Inflammatory macrophage treated with lipopolysaccharide for 1 hour (primary cell): ENCODE measurements at regions not wholly inside any gene's neighbourhood (a gene's known extent, or its start where the extent isn't known, plus 50 kb on each side); places are given as distances from the start of the nearest gene placed in this dataset.
"Not testable (repeated sequence)": the region's sequence is repeated elsewhere in the genome, so short reads cannot be mapped to it uniquely, and the experiment has no call there.

Source experiments
- DNase-seq, 2 donors: peaks; one replicate each; pipeline ENCODE4 v3.0.0-alpha.2; 2020 to 2022

DNA sequence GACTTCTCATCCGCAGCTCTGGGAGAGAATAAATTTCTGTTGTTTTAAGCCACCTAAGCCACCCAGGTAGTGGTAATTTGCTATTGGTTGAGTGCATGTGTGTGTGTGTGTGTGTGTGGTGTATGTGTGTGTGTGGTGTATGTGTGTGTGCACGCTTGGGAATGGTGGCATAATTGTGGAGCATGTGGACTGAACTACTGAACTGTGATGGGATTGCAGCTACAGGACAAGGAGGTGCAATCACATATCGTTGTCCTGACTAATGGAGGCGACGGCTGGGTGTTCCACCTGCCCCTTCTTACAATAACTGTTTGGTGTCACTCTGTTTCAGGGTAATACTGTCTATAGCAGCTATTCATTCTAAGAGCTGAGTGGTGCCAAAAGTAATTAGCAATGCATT lies 448.7 kb upstream of the PFKP start:
- DNase-seq: no peak

DNA sequence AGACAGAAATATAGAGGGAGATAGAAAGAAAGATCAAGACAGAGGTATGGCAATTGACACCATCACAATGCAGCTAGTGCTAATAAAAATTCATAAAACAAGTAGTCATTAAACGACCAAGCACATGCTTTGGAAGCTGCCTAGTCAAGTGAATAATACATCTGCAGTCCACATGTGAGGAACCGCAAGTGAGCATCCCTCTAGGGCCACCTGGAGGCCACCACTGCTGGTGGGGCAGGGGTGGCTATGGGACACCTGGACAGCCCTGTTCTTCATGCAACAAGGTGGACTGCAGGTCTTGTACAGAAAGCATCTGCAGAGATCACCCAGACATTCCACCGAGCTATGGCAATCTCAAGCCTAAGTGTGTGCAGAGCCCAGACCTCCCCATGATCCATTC lies 451.1 kb upstream of the PFKP start:
- no peak for DNase-seq

DNA sequence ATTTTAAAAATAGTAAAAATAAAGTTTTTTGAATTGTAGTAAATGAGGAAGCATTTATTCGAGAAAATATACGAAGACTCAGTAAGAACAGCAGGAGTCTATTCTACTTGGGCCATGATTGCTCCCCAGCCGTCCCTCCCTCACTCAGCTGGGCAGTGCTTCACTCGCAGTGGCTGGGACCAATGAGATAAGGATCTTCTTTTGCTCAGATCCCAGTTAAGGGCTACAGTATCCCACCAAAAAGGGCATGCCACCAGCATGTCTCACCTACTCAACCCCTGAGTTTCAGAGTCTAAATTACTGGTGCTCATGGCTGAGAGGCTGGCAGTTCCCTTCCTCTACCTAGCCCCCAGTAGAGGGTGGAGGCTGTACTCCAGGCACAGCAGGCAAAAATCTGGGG lies 455.7 kb upstream of the PFKP start:
- no peak for DNase-seq

DNA sequence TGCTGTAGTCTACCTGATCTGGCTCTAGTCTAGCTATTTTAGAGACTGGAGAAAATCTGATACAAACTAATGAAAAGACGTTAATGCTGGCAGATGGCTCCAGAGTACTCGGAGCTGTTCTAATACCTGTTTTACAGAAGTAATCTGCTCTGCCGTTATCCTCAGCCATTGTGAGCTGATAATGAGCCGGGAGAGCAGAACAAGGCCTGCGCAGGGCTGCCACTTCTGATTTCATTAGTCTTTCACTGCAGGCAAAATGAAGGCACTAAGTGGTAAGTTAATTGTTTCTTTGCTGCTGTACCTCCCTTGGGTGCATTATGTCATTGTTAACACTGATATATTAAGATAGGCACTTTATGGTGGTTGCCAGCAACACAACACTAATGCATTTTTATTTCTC lies 456.4 kb upstream of the PFKP start:
- DNase-seq: no peak

DNA sequence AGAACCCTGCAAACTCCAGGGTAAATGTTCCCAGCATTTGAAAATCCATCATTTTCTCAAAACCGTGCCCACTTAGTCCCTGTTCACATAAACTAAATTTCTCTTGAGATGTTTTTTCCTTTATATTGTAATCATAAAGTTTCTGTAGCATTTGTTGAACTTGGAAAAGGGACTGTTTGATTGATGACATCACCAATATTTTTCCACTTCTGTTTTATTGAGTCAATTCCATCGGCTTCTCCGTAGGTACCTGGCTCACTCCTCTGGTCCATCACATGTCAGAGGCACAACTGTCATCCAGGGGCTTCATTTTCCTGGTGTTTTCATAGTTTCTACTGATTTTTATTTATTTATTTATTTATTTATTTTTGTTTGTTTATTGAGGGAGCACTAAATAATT lies 462.5 kb upstream of the PFKP start:
- no peak for DNase-seq

DNA sequence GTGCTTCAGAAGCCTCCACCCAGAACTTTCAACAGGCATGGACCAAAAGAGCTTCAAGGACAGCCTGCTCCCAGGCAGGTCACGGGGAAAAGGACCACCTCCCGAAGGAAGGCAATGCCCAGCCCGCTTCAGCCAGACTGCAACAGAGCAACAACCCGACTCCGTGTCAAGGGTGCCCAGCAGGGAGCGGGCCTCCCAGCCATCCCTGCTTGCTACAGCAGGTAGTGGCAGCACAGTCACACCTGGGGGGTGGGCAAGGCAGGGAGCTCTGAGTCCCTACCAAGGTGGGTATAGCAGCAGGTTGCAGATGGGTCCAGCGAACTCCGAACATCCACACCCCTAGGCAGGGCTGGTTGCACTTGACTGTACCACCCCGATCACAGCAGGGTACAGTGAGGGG lies 467.8 kb upstream of the PFKP start:
- DNase-seq: no peak

DNA sequence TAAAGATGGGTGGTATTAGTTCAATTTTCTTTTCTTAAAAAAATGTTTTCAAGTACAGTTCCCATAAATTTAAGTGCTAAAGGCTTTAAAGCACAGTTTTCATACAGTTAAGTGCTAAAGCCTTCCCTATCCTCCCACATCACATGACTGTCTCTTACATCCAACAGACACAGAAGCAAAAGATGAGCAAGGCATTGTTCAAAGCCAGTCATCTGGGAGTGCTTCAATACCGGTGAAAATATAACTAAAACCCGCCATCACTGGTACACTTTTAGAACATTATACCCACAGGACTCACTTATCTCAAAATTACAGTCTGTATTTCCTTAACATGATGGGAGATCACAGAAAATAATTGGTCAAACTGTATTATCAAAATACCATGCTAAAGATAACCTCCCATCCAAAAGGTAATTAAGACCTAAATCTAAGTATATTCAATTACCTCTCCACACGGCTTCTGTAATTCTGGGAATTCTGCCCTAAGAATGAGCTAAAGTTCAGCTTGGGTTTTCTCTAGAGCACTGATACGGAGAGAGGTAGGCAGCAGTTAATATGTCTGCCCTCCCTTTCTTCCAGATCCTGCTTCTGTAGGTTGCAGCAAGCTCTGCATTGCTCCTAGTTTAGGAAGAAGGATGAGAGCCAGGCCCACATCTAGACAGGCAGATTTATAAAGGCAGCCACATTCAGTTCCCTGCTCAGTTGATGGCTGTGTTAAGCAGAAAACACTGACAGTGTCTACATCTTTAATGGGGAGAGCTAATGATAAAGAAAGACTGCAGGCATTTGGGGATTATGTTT lies 474.8 kb upstream of the PFKP start:
- no peak for DNase-seq

DNA sequence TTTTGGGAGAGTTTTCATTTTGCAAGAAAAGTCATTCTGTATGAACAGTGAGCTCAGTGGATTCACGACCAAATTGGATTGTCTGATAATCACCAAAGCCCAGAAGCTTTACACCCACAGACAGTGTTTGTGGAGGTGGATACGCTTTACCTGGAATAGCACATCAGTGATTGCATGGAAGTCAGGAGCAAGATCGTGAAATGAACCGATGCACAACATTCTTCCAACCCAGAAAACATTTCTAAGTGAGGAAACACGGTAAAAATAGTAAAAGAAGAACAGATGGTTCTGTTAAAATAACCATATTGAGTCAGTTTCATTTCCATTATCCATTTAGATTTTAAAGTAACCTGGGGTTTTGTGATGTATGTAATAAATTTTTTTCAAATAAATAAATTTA lies 478.2 kb upstream of the PFKP start:
- DNase-seq: no peak

DNA sequence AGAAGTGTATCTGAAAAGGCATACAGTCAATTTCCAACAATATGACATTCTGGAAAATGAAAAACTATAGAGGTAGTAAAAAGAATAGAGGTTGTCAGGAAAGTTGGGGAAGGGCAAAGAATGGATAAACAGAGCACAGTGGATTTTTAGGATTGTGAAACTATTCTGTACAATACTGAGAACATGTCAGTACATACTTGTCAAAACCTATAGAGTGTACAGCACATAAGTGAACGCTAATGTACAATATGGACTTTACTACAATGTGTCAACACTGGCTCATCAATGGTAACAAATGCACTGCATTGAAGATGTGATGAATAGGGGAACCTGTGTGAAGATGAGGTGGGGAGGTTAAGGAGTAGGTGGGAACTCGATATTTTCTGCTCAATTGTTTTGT lies 483.0 kb upstream of the PFKP start:
- no peak for DNase-seq

DNA sequence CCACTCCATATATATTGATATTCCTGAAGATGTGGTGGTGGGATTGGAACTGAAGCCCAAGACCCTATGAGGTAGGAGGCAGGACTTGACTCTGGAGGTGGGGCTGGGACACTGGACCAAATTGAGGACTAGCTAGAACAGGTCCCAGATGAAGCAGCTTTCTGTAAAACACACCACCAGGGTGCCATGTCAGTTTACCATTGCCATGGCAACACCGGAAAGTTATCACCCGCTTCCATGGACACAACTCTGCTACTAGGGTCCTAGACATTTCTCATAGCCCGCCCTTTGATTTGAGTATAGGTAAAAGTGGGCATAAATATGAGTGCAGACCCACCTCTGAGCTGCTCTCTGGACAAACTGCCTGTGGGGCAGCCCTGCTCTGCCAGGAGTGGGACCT lies 490.5 kb upstream of the PFKP start:
- no peak for DNase-seq

DNA sequence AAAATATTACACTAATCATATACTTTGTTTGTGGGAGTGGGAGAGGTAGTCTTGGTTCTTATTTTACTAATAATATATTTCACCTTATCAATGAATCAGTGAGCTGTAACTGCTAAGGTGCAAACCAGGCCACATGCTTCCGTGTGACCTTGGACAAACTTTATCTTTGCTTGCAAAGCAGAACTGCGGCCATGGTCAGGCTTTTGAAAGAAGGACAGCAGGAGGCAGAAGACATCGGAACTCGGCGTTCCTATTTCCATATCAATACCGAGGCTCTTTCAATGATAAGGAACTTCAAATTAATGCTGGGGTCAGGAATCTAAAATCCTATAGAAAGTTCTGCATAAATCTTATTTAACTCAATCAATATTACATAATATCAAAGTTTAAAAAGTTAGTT lies 491.9 kb upstream of the PFKP start:
- no peak for DNase-seq

DNA sequence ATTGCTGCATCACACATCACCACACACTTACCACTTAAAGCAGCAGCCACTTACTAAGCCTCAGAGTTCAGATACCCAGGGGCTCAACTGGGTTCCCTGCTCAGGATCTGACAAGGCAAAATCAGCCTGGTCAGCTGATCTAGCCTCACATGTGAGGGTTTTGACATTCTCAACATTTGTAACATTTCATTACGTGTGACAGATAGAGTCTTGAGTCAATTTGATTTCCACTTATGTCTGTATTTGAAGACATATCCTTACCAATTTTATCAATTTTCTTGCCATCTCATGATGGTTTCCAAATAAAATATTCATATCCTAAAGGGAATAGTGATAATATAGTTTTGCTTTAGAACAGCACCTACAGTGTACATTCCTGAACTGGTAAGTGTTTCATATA lies 494.7 kb upstream of the PFKP start:
- no peak for DNase-seq

DNA sequence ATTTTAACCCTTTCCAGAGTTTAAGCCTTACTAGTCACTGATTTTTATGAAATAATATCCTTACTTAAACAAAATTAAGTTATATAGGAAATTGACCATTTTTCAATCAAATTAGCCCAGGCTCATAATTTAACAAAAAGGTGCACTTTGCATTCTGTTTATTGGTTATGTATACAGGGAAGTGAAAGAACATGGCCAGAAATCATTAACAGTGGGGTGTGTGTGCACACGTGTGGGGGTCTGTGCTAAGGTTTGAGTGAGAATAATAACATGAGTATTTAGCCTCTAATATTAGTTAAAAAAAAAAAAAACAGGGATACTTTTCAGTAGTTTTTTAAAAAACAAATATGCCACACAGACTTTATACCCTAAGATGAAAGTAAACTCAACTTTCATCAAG lies 510.5 kb upstream of the PFKP start:
- no peak for DNase-seq

DNA sequence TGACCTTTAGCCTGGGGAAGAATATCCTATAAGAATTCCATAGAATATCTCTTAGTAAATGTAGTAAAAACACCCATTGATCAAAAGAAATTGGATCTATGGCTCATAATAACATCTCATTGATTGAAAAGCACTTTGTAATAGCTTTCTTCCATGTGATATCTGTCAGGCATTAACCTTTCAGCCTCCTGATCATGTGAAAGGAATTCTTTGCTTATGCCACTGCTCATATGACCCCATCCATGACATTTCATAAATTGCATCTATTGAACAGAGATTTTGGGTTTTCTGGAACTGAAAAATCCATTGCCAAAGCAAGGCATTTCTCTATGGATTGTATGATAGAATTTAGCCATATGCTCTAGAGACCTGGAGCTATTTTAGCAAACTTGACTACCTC lies 519.3 kb upstream of the PFKP start:
- DNase-seq: no peak

DNA sequence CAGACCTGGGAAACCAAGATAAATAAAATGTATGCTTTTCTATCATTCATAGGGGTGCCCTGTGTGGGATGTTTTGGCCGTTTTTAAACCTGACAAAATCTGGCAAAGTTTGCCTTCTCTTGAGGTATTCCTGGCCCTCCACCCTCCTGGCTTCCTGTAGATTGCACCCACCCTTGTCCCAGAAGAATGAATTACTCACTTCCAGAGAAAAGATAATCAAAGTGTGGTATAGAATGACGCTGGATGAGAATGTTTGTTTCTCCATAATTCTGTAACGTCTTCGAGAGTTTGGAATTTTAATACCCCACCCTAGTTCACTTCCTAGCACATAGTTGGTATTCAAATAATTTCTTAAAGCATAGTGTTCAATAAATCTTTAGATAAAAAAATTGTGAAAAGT lies 519.7 kb upstream of the PFKP start:
- DNase-seq: no peak

DNA sequence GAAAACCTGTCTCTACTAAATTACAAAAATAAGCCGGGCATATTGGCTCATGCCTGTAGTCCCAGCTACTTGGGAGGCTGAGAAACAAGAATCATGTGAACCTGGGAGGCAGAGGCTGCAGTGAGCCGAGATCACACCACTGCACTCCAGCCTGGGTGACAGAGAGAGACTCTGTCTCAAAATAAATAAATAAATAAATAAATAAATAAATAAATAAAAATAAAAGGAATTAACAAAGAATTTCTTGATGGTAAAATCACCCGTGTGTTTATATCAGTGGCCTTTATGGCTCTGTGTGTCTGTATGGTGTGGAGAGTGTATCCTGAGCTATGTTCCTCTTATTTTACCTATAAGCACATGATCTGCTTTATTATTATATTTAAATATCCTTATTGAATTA lies 520.5 kb upstream of the PFKP start:
- not testable (repeated sequence) for DNase-seq

DNA sequence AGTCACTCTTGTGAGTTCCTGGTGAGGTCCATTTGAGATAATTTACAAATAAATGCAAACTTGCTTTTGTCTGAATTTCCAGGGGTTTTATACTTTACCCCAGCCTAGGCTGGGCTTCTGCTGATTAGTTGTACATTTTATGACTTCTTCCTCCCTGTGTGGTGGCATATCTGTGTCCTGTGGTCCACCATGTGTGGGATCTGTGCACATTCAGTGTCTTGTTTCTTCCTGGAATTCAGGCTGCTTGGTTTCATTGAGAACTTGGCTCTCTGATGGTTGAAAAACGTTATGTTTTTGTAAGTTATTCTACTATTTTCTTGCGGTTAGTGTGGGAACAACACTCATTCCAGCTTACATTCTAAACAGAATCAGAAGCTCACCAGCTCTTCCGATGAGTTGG lies 523.4 kb upstream of the PFKP start:
- no peak for DNase-seq

DNA sequence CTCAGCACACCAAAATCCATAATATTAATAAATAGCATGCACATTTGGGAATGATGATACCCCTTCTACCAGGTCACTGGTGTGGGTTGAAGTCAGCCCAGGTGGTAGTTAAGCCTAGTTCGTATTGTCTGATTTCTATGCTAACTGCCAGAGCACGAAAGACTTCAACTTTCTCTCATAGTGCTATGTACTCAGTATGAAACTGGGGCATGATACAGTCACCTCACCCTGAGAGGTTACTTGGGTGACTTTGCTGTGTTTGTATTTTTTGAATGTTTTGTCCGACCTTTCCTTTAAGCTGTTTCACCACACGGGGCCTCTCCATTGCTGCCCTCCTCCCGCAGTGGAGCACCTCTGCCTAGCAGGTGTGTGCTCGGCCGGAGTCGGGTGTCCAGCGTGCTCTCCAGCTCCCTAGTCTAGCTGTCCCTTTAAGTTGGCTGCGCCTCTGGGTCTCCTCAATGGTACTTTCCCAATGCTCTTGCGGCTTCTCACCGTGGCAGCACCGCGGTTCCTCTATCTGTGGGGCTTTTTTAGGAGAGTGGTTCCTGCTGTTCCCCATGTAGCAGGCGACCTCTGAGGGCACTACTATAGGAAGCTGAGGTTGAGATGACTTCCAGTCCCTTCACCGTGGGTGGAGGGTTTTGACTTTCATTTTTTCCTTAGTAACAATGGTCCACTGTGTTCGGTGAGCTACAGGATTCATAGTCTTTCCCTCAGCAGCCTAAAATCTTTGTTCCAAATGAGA lies 524.0 kb upstream of the PFKP start:
- DNase-seq: no peak

DNA sequence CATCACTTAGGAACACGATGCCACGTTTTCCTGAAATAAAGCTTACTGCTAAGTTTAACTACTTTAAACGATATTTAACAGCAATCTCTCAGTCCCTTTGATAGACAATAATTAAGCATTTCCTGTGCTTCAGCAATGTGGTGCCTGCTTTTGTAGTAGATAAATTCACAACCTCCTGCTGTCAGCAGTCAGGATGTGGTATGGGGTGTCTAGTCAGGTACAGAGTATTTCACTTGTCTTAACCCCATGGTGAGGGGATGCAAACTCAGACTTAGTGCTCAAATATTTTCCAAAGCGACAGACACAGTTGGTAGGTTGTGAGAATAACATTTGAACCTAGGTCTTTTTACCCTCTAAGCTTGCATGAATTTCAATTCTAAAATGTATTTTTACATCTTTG lies 526.2 kb upstream of the PFKP start:
- DNase-seq: no peak

DNA sequence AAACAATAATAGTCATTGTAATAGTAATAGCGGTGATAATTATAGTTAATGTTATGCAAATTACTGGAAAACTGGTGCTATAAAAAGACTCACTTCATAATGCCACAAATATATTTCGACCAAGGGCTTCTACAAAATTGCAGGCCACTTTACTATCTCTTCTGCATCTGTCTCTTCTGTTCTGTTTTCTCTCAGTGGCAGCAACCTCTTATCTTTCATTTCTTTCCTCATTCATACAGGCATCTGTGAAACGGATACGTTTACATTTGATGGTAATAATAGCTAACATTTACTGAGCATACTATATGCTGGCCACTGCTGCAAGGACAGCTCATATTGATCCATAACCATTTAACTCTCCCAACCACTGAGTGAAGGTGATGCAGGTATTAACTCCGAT lies 537.4 kb upstream of the PFKP start:
- DNase-seq: no peak

DNA sequence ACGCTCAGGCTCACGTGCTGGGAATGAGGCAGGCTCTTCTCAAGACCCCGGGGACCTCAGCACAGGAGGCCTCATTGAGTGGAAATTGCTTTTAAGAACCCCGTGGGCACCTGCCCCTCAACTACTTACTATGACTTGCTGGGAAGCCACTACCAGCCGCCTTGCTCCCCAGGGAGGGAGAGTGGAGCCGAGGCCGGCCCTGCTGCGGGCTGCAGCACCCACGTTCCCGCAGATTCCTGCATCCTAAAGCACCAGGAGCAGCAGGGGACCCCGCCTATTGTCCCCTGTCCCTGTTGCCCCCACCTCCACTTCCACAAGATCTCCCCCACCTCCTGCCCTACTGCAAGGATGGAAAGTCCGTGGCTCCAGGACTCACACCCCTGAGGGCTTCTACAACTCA lies 541.6 kb upstream of the PFKP start:
- DNase-seq: no peak

DNA sequence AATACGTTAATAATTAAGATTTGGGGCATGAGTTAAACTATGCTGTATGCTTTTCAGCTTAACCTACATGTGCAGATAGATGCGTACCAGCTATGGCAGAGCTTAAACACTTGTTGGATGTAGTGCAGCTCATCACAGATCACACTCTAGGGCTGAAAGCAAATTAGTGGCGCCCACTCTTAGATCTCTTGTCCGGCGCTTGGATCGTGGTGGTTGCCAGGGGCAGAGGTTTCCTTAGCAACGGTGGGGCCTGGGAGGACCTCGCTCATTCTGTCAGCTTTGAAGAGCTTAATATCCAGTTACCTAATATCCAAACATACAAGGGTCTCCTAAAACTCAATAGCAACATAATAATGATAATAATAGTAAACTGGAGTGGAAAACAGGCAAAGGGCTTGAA lies 548.2 kb upstream of the PFKP start:
- no peak for DNase-seq

DNA sequence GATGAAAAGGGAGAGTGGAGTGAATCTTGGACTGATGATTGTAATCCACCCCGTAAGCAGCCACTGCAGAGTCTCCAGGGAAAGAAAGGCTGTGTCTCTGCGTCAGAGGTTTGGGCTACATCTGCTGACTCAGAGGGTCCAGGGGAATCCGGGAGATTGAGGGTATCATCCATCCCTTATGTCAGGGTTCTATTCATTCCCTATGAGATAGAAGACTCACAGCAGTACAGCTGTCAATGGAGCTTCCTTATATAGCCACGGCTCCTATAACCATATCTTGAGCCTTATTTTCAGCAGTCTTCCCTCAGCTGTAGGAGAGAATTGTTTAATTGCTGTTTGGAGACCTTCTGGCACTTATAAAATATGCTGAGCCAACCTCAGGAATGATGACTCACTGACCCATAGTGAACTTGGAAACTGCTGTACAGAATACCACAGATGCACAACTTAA lies 558.2 kb upstream of the PFKP start:
- DNase-seq: no peak

DNA sequence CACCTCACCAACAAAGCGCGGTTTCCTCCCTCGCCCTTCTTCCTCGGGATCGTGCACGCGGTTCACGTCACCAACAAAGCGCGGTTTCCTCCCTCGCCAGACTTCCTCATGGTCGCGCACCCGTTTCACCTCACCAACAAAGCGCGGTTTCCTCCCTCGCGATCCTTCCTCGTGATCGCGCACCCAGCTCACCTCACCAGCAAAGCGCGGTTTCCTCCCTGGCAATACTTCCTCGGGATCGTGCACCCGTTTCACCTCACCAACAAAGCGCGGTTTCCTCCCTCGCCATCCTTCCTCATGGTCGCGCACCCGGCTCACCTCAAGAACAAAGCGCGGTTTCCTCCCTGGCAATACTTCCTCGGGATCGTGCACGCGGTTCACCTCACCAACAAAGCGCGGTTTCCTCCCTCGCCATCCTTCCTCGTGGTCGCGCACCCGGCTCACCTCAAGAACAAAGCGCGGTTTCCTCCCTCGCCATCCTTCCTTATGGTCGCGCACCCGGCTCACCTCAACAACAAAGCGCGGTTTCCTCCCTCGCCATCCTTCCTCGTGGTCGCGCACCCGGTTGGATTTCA lies 565.9 kb upstream of the PFKP start:
- not testable (repeated sequence) for DNase-seq
